MM.1S (cell line): ENCODE measurements at regions not wholly inside any gene's neighbourhood (a gene's known extent, or its start where the extent isn't known, plus 50 kb on each side); places are given as distances from the start of the nearest gene placed in this dataset.

ENCODE experiments used
- EZH2 ChIP-seq: fragments of 300-600 bp; sonication (generic); optimal IDR thresholded peaks from 2 replicates; pipeline ENCODE3; 2017; ENCODE audit warnings: low read depth, mild to moderate bottlenecking, antibody characterized with exemption, low read length, mixed read lengths
- EZH2phosphoT487 ChIP-seq: fragments of 300-600 bp; sonication (generic); IDR thresholded peaks from 2 replicates; pipeline ENCODE4 v1.6.1; 2018; ENCODE audit warnings: antibody characterized with exemption, low read length
- TF ChIP-seq, protein P1 (sequence below): fragments of 300-600 bp; sonication (generic); IDR thresholded peaks from 2 replicates; pipeline ENCODE4 v1.5.1; 2016; ENCODE audit warnings: antibody characterized with exemption, low read length, mixed read lengths

DNA sequence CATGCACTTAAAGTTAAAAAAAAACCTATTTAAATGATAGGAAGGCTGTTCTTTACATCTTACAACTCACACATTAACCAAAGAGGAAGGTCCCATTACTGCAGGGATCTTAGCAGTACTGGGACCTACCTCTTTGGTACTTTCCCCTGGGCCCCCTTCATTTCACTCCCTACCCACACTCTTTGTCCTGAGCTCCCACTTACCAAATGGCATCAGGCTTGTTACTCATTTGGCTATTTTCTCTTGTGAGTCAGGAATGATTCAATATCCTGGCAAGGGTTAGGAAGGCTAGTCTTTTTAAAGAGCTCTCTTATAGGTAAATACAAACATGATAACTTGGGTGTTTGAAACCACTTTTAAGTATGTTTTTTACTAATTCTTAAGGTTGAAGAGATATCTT, 117.4 kb upstream of the ELL2 start:
- TF ChIP-seq, protein P1, sequence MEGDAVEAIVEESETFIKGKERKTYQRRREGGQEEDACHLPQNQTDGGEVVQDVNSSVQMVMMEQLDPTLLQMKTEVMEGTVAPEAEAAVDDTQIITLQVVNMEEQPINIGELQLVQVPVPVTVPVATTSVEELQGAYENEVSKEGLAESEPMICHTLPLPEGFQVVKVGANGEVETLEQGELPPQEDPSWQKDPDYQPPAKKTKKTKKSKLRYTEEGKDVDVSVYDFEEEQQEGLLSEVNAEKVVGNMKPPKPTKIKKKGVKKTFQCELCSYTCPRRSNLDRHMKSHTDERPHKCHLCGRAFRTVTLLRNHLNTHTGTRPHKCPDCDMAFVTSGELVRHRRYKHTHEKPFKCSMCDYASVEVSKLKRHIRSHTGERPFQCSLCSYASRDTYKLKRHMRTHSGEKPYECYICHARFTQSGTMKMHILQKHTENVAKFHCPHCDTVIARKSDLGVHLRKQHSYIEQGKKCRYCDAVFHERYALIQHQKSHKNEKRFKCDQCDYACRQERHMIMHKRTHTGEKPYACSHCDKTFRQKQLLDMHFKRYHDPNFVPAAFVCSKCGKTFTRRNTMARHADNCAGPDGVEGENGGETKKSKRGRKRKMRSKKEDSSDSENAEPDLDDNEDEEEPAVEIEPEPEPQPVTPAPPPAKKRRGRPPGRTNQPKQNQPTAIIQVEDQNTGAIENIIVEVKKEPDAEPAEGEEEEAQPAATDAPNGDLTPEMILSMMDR, result no peak
- TF ChIP-seq EZH2phosphoT487 (no peak), EZH2 (no peak)
